K562 (cell line): ENCODE measurements at regions not wholly inside any gene's neighbourhood (a gene's known extent, or its start where the extent isn't known, plus 50 kb on each side); places are given as distances from the start of the nearest gene placed in this dataset.

Source experiments
- ATF7 ChIP-seq: fragments of 450-650 bp; IDR thresholded peaks from 2 replicates; pipeline ENCODE4 v1.7.1; 2014; ENCODE audit warnings: mild to moderate bottlenecking, moderate library complexity
- C11orf30 ChIP-seq: fragments of 450-650 bp; IDR thresholded peaks from 2 replicates; pipeline ENCODE4 v1.6.1; 2016; ENCODE audit warnings: low read depth, mild to moderate bottlenecking
- EHMT2 ChIP-seq: fragments of 450-650 bp; IDR thresholded peaks from 2 replicates; pipeline ENCODE4 v1.6.1; 2018; ENCODE audit warnings: antibody characterized with exemption
- GTF3C2 ChIP-seq: IDR thresholded peaks from 3 replicates; pipeline ENCODE4 v1.6.1; 2011; ENCODE audit warnings: borderline replicate concordance, mild to moderate bottlenecking, moderate library complexity; ENCODE audit not compliant: insufficient read length; ENCODE audit errors: extremely low read depth
- HIVEP1 ChIP-seq: fragments of 250-450 bp; sonication (Bioruptor Pico); IDR thresholded peaks from 2 replicates; pipeline ENCODE4 v1.4.0; 2020; ENCODE audit warnings: mild to moderate bottlenecking
- NFE2 ChIP-seq: IDR thresholded peaks from 2 replicates; pipeline ENCODE4 v1.6.1; 2014; ENCODE audit warnings: antibody characterized with exemption, low read depth
- NFIC ChIP-seq: fragments of 450-650 bp; IDR thresholded peaks from 2 replicates; pipeline ENCODE4 v1.6.1; 2017; ENCODE audit warnings: mild to moderate bottlenecking, inconsistent platforms
- NR1H2 ChIP-seq: sonication (generic); formaldehyde crosslinking; IDR thresholded peaks from 2 replicates; pipeline ENCODE4 v1.4.0; 2020; ENCODE audit warnings: mild to moderate bottlenecking, missing genetic modification reagents
- SMARCA4 ChIP-seq: fragments of 450-650 bp; IDR thresholded peaks from 2 replicates; pipeline ENCODE4 v1.6.1; 2016
- TAF1 ChIP-seq: IDR thresholded peaks from 2 replicates; pipeline ENCODE4 v1.6.1; 2011; ENCODE audit warnings: mild to moderate bottlenecking, low read length, moderate library complexity; ENCODE audit not compliant: insufficient read depth, control insufficient read depth, severe bottlenecking; ENCODE audit errors: extremely low read depth
- TFAP4 ChIP-seq: sonication (generic); formaldehyde crosslinking; IDR thresholded peaks from 2 replicates; pipeline ENCODE4 v1.8.0; 2022; ENCODE audit warnings: missing genetic modification reagents, mild to moderate bottlenecking, moderate library complexity, borderline replicate concordance
- USF2 ChIP-seq: sonication (generic); formaldehyde crosslinking; IDR thresholded peaks from 2 replicates; pipeline ENCODE4 v1.5.0; 2020; ENCODE audit warnings: missing genetic modification reagents
- ZNF133 ChIP-seq: fragments of 250-450 bp; sonication (Bioruptor Pico); IDR thresholded peaks from 2 replicates; pipeline ENCODE4 v1.4.0; 2020; ENCODE audit warnings: mild to moderate bottlenecking

GRCh38 chr6:155980768-155981079 lies 525.1 kb upstream of the NOX3 start:
- TF ChIP-seq ATF7 = no peak
- no peak for TF ChIP-seq USF2 (CRISPR knock-in tag)
- TF ChIP-seq NR1H2 (CRISPR knock-in tag) = no peak
- TF ChIP-seq TAF1 = no peak
- TF ChIP-seq EHMT2 = no peak
- TF ChIP-seq C11orf30 = no peak
- no peak for TF ChIP-seq TFAP4 (CRISPR knock-in tag)
- no peak for TF ChIP-seq SMARCA4
- no peak for TF ChIP-seq HIVEP1 (CRISPR knock-in tag)
- no peak for TF ChIP-seq ZNF133 (CRISPR knock-in tag)
- no peak for TF ChIP-seq NFIC
- TF ChIP-seq NFE2 = no peak
- TF ChIP-seq GTF3C2 = no peak
